Glutamatergic neuron (in vitro differentiated cells): ENCODE measurements at regions not wholly inside any gene's neighbourhood (a gene's known extent, or its start where the extent isn't known, plus 50 kb on each side); places are given as distances from the start of the nearest gene placed in this dataset.
A peak's percentile ranks its signal among the peaks of the same experiment; 100 is the strongest.
"Not testable (repeated sequence)": the region's sequence is repeated elsewhere in the genome, so short reads cannot be mapped to it uniquely, and the experiment has no call there.

ENCODE experiments used
- DNase-seq: peaks from one replicate; pipeline ENCODE4 v3.0.0; 2022
- H3K27ac Mint-ChIP-seq: one replicate; pipeline ENCODE4 v1.8.0; 2020; ENCODE audit warnings: mild to moderate bottlenecking, mixed read lengths, inconsistent platforms; ENCODE audit not compliant: unreplicated experiment
- H3K27me3 Mint-ChIP-seq: one replicate; pipeline ENCODE4 v1.8.0; 2020; ENCODE audit warnings: mild to moderate bottlenecking, moderate library complexity, mixed read lengths, inconsistent platforms; ENCODE audit not compliant: unreplicated experiment
- H3K36me3 Mint-ChIP-seq: one replicate; pipeline ENCODE4 v1.8.0; 2020; ENCODE audit warnings: mild to moderate bottlenecking, mixed read lengths, inconsistent platforms; ENCODE audit not compliant: unreplicated experiment
- H3K4me1 Mint-ChIP-seq: one replicate; pipeline ENCODE4 v1.8.0; 2020; ENCODE audit warnings: mild to moderate bottlenecking, low read depth, mixed read lengths, inconsistent platforms; ENCODE audit not compliant: unreplicated experiment
- H3K4me3 Mint-ChIP-seq: one replicate; pipeline ENCODE4 v1.8.0; 2020; ENCODE audit warnings: mild to moderate bottlenecking, mixed read lengths, inconsistent platforms; ENCODE audit not compliant: unreplicated experiment
- H3K9me3 Mint-ChIP-seq: one replicate; pipeline ENCODE4 v1.8.0; 2020; ENCODE audit warnings: mild to moderate bottlenecking, moderate library complexity, mixed read lengths, inconsistent platforms; ENCODE audit not compliant: unreplicated experiment
- CTCF ChIP-seq: fragments of 200-600 bp; sonication (generic); IDR thresholded peaks from one replicate; pipeline ENCODE4 v1.5.0; 2021; ENCODE audit not compliant: partially characterized antibody, unreplicated experiment

GRCh38 chr2:240259924-240260529 is 119.6 kb upstream of the OTOS start:
- Mint-ChIP-seq H3K4me1 (no peaks in the 10 kb centered on the region), H3K27ac (no peak overlapping the region)
- TF ChIP-seq CTCF, result no peak

GRCh38 chr2:240260664-240261063 is 120.2 kb upstream of the OTOS start:
- H3K9me3 Mint-ChIP-seq, result peaks cover 16% of the 10 kb centered on the region
- DNase-seq, result no peak
- H3K27me3 Mint-ChIP-seq, result peaks cover 3% of the 10 kb centered on the region
- no peak overlapping the region for H3K27ac Mint-ChIP-seq
- peaks cover 19% of the 10 kb centered on the region for H3K36me3 Mint-ChIP-seq
- no peak overlapping the region for H3K4me3 Mint-ChIP-seq
- no peaks in the 10 kb centered on the region for H3K4me1 Mint-ChIP-seq
- TF ChIP-seq CTCF, result no peak

More at GRCh38 chr2:240259924-240260529, 119.6 kb upstream of the OTOS start:
- Mint-ChIP-seq H3K9me3 (peaks cover 16% of the 10 kb centered on the region), H3K27me3 (peaks cover 3% of the 10 kb centered on the region), H3K36me3 (peaks cover 19% of the 10 kb centered on the region), H3K4me3 (no peak overlapping the region)
- DNase-seq, result no peak

GRCh38 chr2:240262578-240262977 is 122.1 kb upstream of the OTOS start:
- not testable (repeated sequence) for H3K27ac Mint-ChIP-seq, DNase-seq, H3K4me3 Mint-ChIP-seq, H3K4me1 Mint-ChIP-seq, H3K27me3 Mint-ChIP-seq
- H3K9me3 Mint-ChIP-seq, result peaks cover 14% of the 10 kb centered on the region
- peaks cover 15% of the 10 kb centered on the region for H3K36me3 Mint-ChIP-seq

GRCh38 chr2:240269380-240269779 is 128.9 kb upstream of the OTOS start:
- Mint-ChIP-seq H3K27me3 (no peaks in the 10 kb centered on the region), H3K4me3 (no peak overlapping the region), H3K9me3 (peaks cover 4% of the 10 kb centered on the region), H3K4me1 (peaks cover 3% of the 10 kb centered on the region), H3K27ac (no peak overlapping the region), H3K36me3 (peaks cover 7% of the 10 kb centered on the region)
- peak; percentile 54 for DNase-seq
- TF ChIP-seq CTCF, result no peak

- no peak for TF ChIP-seq CTCF
- H3K27ac Mint-ChIP-seq, result no peak overlapping the region
- H3K9me3 Mint-ChIP-seq, result peaks cover 4% of the 10 kb centered on the region
Measured at GRCh38 chr2:240269886-240270285, 129.4 kb upstream of the OTOS start.

More at GRCh38 chr2:240269886-240270285, 129.4 kb upstream of the OTOS start:
- no peaks in the 10 kb centered on the region for H3K27me3 Mint-ChIP-seq
- H3K36me3 Mint-ChIP-seq, result peaks cover 7% of the 10 kb centered on the region
- H3K4me1 Mint-ChIP-seq, result peaks cover 3% of the 10 kb centered on the region
- DNase-seq, result no peak
- no peak overlapping the region for H3K4me3 Mint-ChIP-seq
